IPS-NIHi7 (cell line): ENCODE measurements at regions not wholly inside any gene's neighbourhood (a gene's known extent, or its start where the extent isn't known, plus 50 kb on each side); places are given as distances from the start of the nearest gene placed in this dataset.
"Not testable (repeated sequence)": the region's sequence is repeated elsewhere in the genome, so short reads cannot be mapped to it uniquely, and the experiment has no call there.

Experiments
- DNase-seq: peaks from one replicate; pipeline ENCODE4 v3.0.0; 2012; ENCODE audit warnings: mixed read lengths; ENCODE audit errors: extremely low spot score

DNA sequence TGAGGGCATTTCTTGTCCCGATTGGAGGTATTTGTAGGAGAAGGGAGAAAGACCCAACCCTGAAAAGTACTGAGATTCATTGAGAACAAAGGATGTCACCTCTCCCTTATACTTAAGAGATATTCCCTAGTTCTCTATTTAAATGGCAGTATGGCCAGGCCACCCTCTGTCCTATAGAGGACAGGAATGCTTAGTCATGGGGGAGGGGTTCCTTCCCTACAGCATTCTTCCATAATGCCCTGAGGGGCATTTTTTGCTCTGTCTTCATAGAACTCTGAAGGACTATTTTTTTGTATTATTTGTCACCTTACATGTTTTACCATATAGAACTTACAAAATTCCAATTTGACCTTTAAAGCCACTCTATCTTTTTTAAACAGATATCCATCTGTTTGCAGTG, 176.3 kb downstream of the TMEM161B start:
- DNase-seq = peak; percentile 47

- no peak for DNase-seq
Measured at GRCh38 chr5:88090506-88090905, 178.1 kb downstream of the TMEM161B start.

GRCh38 chr5:88089719-88090390, 178.8 kb downstream of the TMEM161B start:
- peak; percentile 21 for DNase-seq

DNA sequence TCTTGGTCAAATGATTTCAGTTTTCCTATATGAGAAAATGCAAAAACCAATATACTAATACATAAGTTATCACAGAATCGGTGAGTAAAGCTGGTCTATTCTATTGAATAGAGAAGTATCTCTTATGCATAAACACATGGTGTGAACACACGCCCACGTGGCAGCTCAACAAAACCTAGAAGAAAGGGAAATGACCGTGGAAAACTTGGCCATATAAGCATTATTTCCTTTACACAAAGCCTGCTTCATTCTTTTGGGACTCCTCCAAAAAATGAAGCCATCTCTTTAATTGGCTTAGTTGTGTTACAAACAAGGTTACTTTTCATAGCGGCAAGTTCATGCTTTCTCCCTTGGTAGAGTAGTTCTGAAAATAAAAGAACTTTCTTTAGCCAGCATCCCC, 183.2 kb downstream of the TMEM161B start:
- no peak for DNase-seq

GRCh38 chr5:88081877-88082276, 186.8 kb downstream of the TMEM161B start:
- no peak for DNase-seq

- no peak for DNase-seq
Measured at GRCh38 chr5:88063813-88064212, 204.8 kb downstream of the TMEM161B start.

DNA sequence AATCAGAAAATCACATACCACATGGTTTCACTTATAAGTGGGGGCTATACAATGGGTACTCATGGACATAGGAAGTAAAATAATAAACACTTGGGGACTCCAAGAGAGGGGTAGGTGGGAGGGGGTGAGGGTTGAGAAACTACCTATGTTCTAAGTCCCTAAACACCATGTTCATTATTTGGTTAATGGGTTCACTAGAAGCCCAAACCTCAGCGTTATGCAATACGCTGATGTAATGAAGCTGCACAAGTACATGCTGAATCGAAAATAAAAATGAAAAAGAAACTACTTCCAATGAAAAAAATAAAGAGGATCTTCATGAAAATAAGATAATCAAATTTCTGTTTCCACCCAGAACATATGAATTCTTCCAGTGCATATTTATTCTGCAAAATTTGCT, 208.5 kb downstream of the TMEM161B start:
- no peak for DNase-seq

- no peak for DNase-seq
Measured at GRCh38 chr5:88058625-88059024, 210.0 kb downstream of the TMEM161B start.

GRCh38 chr5:88052468-88052867, 216.2 kb downstream of the TMEM161B start:
- not testable (repeated sequence) for DNase-seq

- DNase-seq = no peak
Measured at GRCh38 chr5:88051148-88051547, 217.5 kb downstream of the TMEM161B start.

DNA sequence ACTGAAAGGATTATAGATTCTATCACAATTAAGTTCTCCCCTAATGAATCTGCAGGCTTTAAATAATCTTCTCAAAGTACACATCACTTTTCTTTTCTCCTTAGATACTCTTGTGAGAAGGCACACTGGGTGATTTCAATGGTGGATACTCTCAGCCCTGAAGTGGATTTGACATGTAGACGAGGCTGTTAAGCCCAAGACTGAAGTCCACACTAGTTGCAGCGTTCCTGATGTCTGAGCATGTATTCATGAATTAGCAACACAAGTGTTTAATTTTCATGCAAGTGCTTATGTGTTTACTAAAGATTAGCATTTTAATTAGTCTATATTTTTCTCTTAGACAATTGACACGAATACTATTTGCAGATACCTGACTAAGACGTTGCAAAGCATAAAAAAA, 218.9 kb downstream of the TMEM161B start:
- DNase-seq = no peak

GRCh38 chr5:88049156-88049555, 219.5 kb downstream of the TMEM161B start:
- no peak for DNase-seq

DNA sequence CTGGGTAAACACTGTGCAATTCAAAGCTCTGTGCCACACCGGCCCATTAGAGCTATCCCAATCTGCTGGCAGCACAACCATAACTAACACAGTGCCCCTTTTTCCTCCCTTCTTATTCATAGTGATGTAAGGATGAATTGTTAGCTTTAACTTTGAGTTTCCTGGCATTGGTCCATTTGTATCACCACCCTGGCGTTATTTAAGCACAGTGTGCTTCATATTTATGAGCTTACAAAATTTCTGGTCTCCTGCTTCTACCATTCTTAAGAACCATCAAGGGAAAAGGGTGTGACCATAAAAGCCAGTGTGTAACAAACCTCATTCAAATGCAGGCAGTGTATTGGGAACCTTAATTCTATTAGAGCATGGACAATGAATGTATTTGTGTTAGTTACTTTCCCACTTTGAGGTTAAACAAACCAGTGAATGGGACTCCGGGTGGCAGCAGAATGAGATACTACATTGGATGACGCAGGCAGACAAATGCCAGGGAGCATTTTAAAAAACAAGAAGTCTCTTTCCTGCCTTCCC, 222.6 kb downstream of the TMEM161B start:
- no peak for DNase-seq

GRCh38 chr5:88045165-88045564, 223.5 kb downstream of the TMEM161B start:
- no peak for DNase-seq

DNA sequence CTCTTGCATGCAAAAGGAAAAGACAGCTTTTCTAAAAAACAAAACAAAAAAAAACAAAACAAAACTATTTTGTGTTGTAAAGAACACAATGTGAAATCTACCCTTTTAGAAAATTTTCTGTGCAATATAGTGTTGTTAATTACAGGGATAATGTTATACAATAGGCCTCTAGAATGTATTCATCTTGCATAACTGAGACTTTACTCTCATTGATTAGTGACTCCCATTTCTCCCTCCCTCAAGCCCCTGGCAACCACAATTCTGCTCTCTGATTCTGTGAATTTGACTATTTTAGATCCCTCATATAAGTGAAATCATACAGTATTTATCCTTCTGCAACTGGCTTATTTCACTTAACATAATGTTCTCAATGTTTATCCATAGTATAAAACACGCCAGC, 234.1 kb downstream of the TMEM161B start:
- DNase-seq = no peak

- no peak for DNase-seq
Measured at GRCh38 chr5:88033191-88033590, 235.5 kb downstream of the TMEM161B start.

DNA sequence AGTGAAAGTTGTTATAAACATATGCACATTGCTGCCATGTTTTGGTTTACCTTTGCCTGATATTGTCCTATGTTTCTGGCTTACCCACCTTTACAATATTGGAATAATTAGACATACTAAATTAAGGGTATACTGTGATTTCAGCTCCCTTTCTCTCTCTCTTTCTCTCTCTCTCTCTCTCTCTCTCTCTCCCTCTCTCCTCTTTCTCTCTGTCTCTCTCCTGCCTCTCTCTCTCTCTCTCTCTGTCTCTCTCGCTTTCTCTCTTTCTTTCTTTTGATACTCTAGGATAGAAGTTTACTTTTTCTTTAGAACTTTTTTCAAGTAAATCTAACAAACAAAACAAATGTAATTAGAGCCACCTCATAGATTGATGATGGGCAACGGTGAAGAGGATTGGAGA, 239.6 kb downstream of the TMEM161B start:
- no peak for DNase-seq

DNA sequence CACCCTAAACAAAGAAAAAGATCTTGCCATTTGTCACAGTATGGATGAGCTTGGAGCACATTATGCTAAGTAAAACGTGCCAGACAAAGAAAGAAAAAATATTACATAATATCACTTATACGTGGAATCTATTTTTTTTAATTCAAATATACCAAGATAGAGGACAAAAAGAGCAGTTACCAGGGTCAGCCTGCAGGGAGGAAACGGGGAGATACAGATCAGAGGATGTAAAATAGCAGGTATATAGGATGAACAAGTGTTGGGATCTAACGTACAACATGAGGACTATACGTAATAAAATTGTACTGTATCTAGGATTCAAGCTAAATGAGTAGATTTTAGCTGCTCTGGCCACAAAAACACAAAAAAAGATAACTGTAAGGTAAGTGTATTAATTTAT, 247.5 kb downstream of the TMEM161B start:
- no peak for DNase-seq

GRCh38 chr5:88014984-88015383, 253.7 kb downstream of the TMEM161B start:
- not testable (repeated sequence) for DNase-seq

DNA sequence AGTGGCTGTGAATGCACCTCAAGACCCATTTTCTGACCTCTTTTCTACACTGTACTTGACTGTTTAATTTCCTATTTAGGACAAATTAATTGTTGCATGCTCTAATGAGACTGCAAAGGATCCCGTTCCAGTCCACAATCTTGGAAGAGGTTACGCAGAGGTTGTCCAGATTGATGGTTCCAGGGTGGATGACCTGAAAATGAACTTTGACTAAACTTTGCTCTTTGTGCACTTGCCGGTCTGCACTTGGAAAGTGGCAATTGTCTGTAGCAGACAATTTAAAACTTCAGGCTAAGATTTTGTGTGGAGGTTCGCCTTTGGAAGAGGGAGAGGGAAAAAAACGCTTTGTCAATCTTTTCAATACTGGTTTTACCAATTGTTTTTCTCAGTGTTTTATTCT, 267.8 kb downstream of the TMEM161B start:
- no peak for DNase-seq

DNA sequence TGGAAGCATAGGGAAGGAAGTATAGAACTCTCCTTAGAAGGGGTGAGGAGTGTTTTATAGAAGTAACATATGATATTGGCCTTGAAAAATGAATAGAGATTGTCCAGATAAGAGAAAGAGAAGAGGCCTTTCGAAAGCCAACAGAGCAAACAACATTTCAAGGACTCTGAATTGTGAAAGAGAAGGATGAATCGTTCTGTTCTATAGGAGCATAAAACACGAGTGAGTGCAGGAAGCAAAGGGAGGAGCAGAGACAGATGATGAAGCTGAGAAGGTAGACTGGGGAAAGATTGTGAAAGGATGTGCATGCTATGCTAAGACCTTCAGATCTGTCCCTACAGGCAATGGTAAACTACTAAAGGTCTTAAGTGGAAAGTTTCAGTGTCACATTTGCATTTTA, 271.0 kb downstream of the TMEM161B start:
- no peak for DNase-seq

GRCh38 chr5:87966213-87966612, 302.4 kb downstream of the TMEM161B start:
- no peak for DNase-seq

DNA sequence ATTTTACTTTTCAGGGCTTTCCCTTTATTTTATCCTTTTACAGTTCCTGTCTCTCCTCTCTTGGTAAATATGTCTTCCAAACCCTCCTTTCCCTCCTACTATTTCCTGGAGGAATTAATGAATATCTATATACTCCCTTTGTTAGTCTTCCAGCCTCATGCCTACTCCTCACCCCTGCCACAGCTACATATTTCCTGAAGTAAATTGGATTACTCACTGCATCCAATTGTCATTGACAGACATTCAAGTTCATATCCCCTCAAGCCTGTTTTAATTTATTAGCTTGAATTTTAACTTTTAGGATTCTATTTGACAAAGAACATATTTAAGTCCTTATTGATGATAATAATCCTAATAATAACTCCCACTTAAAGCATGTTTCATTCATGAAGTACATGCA, 314.5 kb downstream of the TMEM161B start:
- DNase-seq = no peak

GRCh38 chr5:87951661-87952060, 317.0 kb downstream of the TMEM161B start:
- no peak for DNase-seq
